IMR-90 (cell line): ENCODE measurements at regions not wholly inside any gene's neighbourhood (a gene's known extent, or its start where the extent isn't known, plus 50 kb on each side); places are given as distances from the start of the nearest gene placed in this dataset.

Source experiments
- CHD1 ChIP-seq: IDR thresholded peaks from 2 replicates; pipeline ENCODE4 v1.6.1; 2012; ENCODE audit warnings: low read depth, low read length, improper control_type of control experiment
- CTCF ChIP-seq: conservative IDR thresholded peaks from 2 replicates; pipeline ENCODE4 v1.5.1; 2012; ENCODE audit warnings: mild to moderate bottlenecking, low read depth, low read length, improper control_type of control experiment
- MAFK ChIP-seq: IDR thresholded peaks from 2 replicates; pipeline ENCODE4 v1.6.1; 2012; ENCODE audit warnings: low read depth, low read length, improper control_type of control experiment
- RCOR1 ChIP-seq: IDR thresholded peaks from 2 replicates; pipeline ENCODE4 v1.6.1; 2012; ENCODE audit warnings: mild to moderate bottlenecking, low read length, improper control_type of control experiment; ENCODE audit not compliant: insufficient replicate concordance
- SMC3 ChIP-seq: fragments of 150-350 bp; IDR thresholded peaks from 2 replicates; pipeline ENCODE4 v1.6.1; 2016; ENCODE audit warnings: low read depth, mild to moderate bottlenecking, antibody characterized with exemption, low read length, moderate library complexity

GRCh38 chr4:57364255-57364654 is 254.1 kb upstream of the IGFBP7 start:
- TF ChIP-seq CTCF (no peak), RCOR1 (no peak), MAFK (no peak), CHD1 (no peak), SMC3 (no peak)
